NB4 (cell line): ENCODE measurements at regions not wholly inside any gene's neighbourhood (a gene's known extent, or its start where the extent isn't known, plus 50 kb on each side); places are given as distances from the start of the nearest gene placed in this dataset.

Experiments used
- CTCF ChIP-seq: IDR thresholded peaks from one replicate; pipeline ENCODE4 v1.5.1; 2012; ENCODE audit warnings: low read depth, low read length
- MAX ChIP-seq: IDR thresholded peaks from 2 replicates; pipeline ENCODE4 v1.6.1; 2011; ENCODE audit warnings: low read depth, low read length
- MYC ChIP-seq: IDR thresholded peaks from 2 replicates; pipeline ENCODE4 v1.6.1; 2011; ENCODE audit warnings: low read depth, low read length
- POLR2A ChIP-seq: IDR thresholded peaks from 2 replicates; pipeline ENCODE4 v1.6.1; 2011; ENCODE audit warnings: mild to moderate bottlenecking; ENCODE audit not compliant: insufficient read length; ENCODE audit errors: extremely low read depth

GRCh38 chrX:10753116-10753515 is 132.7 kb upstream of the MID1 start:
- TF ChIP-seq CTCF = no peak
- TF ChIP-seq POLR2A = no peak
- TF ChIP-seq MAX = no peak
- no peak for TF ChIP-seq MYC
